GM23338 (cell line): ENCODE measurements at regions not wholly inside any gene's neighbourhood (a gene's known extent, or its start where the extent isn't known, plus 50 kb on each side); places are given as distances from the start of the nearest gene placed in this dataset.

ENCODE experiments used
- CREB1 ChIP-seq: fragments of 250-450 bp; sonication (Bioruptor Pico); IDR thresholded peaks from 2 replicates; pipeline ENCODE4 v1.5.0; 2020; ENCODE audit warnings: low read depth, mild to moderate bottlenecking, moderate library complexity
- EZH2 ChIP-seq: fragments of 200-600 bp; sonication (generic); IDR thresholded peaks from one replicate; pipeline ENCODE4 v1.8.0; 2017; ENCODE audit warnings: antibody characterized with exemption, mild to moderate bottlenecking, low read depth; ENCODE audit not compliant: unreplicated experiment
- EZH2phosphoT487 ChIP-seq: fragments of 200-600 bp; sonication (generic); IDR thresholded peaks from one replicate; pipeline ENCODE4 v1.8.1; 2018; ENCODE audit warnings: antibody characterized with exemption; ENCODE audit not compliant: unreplicated experiment
- JUNB ChIP-seq: IDR thresholded peaks from one replicate; pipeline ENCODE4 v1.6.1; 2016; ENCODE audit warnings: antibody characterized with exemption; ENCODE audit not compliant: unreplicated experiment
- NANOG ChIP-seq: IDR thresholded peaks from 2 replicates; pipeline ENCODE4 v1.6.1; 2016; ENCODE audit warnings: antibody characterized with exemption, borderline replicate concordance
- POLR2AphosphoS5 ChIP-seq: IDR thresholded peaks from 2 replicates; pipeline ENCODE4 v1.6.1; 2016; ENCODE audit warnings: antibody characterized with exemption, low read depth
- STAT1 ChIP-seq: IDR thresholded peaks from one replicate; pipeline ENCODE4 v1.6.1; 2016; ENCODE audit warnings: antibody characterized with exemption; ENCODE audit not compliant: unreplicated experiment
- ZNF114 ChIP-seq: fragments of 250-450 bp; sonication (Bioruptor Pico); IDR thresholded peaks from 2 replicates; pipeline ENCODE4 v1.5.0; 2020; ENCODE audit warnings: mild to moderate bottlenecking, moderate library complexity
- TF ChIP-seq, protein P1 (sequence below), 2 experiments: fragments of 200-600 bp in 1 of 2; sonication (generic) in 1 of 2; conservative IDR thresholded peaks; 2 replicates each; pipeline versions ENCODE4 v1.5.1 to v1.6.1; 2016 to 2017; ENCODE audit warnings: antibody characterized with exemption in 2 of 2, low read depth in 2 of 2, mild to moderate bottlenecking in 2 of 2, moderate library complexity in 1 of 2
- TF ChIP-seq, protein P2 (sequence below): IDR thresholded peaks from one replicate; pipeline ENCODE4 v1.6.1; 2018; ENCODE audit warnings: antibody characterized with exemption; ENCODE audit not compliant: unreplicated experiment
- TF ChIP-seq, protein P3 (sequence below): fragments of 250-450 bp; sonication (Bioruptor Pico); IDR thresholded peaks from 2 replicates; pipeline ENCODE4 v1.5.0; 2020; ENCODE audit warnings: mild to moderate bottlenecking, moderate library complexity

DNA sequence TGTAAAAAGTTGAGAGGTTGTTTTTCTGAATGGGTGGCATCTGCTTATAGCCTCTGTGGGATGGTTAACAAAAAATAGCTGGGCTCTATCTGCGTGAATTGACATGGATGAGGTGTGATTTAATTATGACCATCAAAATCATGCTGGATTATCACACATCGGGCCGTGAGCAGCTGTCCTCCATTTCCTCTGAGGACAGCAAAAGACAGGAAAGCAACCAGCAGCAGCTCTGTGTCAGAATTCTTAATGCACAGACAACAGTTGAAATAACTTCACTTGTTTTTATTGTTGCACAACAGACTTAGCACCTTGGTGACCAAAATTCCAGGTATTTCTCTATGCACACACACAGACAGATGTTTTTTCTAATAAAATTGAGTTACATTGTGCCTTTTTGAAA lies 54.5 kb upstream of the LAPTM5 start:
- TF ChIP-seq, protein P1, sequence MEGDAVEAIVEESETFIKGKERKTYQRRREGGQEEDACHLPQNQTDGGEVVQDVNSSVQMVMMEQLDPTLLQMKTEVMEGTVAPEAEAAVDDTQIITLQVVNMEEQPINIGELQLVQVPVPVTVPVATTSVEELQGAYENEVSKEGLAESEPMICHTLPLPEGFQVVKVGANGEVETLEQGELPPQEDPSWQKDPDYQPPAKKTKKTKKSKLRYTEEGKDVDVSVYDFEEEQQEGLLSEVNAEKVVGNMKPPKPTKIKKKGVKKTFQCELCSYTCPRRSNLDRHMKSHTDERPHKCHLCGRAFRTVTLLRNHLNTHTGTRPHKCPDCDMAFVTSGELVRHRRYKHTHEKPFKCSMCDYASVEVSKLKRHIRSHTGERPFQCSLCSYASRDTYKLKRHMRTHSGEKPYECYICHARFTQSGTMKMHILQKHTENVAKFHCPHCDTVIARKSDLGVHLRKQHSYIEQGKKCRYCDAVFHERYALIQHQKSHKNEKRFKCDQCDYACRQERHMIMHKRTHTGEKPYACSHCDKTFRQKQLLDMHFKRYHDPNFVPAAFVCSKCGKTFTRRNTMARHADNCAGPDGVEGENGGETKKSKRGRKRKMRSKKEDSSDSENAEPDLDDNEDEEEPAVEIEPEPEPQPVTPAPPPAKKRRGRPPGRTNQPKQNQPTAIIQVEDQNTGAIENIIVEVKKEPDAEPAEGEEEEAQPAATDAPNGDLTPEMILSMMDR (conservative IDR thresholded peaks at IDR 0.05; ENCODE audit: low read depth in 2 of 2), result no peak
- TF ChIP-seq, protein P2, sequence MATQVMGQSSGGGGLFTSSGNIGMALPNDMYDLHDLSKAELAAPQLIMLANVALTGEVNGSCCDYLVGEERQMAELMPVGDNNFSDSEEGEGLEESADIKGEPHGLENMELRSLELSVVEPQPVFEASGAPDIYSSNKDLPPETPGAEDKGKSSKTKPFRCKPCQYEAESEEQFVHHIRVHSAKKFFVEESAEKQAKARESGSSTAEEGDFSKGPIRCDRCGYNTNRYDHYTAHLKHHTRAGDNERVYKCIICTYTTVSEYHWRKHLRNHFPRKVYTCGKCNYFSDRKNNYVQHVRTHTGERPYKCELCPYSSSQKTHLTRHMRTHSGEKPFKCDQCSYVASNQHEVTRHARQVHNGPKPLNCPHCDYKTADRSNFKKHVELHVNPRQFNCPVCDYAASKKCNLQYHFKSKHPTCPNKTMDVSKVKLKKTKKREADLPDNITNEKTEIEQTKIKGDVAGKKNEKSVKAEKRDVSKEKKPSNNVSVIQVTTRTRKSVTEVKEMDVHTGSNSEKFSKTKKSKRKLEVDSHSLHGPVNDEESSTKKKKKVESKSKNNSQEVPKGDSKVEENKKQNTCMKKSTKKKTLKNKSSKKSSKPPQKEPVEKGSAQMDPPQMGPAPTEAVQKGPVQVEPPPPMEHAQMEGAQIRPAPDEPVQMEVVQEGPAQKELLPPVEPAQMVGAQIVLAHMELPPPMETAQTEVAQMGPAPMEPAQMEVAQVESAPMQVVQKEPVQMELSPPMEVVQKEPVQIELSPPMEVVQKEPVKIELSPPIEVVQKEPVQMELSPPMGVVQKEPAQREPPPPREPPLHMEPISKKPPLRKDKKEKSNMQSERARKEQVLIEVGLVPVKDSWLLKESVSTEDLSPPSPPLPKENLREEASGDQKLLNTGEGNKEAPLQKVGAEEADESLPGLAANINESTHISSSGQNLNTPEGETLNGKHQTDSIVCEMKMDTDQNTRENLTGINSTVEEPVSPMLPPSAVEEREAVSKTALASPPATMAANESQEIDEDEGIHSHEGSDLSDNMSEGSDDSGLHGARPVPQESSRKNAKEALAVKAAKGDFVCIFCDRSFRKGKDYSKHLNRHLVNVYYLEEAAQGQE, result no peak
- TF ChIP-seq EZH2, result no peak
- no peak for TF ChIP-seq ZNF114 (CRISPR knock-in tag)
- TF ChIP-seq EZH2phosphoT487, result no peak
- no peak for TF ChIP-seq STAT1
- TF ChIP-seq POLR2AphosphoS5, result no peak
- TF ChIP-seq, protein P3, sequence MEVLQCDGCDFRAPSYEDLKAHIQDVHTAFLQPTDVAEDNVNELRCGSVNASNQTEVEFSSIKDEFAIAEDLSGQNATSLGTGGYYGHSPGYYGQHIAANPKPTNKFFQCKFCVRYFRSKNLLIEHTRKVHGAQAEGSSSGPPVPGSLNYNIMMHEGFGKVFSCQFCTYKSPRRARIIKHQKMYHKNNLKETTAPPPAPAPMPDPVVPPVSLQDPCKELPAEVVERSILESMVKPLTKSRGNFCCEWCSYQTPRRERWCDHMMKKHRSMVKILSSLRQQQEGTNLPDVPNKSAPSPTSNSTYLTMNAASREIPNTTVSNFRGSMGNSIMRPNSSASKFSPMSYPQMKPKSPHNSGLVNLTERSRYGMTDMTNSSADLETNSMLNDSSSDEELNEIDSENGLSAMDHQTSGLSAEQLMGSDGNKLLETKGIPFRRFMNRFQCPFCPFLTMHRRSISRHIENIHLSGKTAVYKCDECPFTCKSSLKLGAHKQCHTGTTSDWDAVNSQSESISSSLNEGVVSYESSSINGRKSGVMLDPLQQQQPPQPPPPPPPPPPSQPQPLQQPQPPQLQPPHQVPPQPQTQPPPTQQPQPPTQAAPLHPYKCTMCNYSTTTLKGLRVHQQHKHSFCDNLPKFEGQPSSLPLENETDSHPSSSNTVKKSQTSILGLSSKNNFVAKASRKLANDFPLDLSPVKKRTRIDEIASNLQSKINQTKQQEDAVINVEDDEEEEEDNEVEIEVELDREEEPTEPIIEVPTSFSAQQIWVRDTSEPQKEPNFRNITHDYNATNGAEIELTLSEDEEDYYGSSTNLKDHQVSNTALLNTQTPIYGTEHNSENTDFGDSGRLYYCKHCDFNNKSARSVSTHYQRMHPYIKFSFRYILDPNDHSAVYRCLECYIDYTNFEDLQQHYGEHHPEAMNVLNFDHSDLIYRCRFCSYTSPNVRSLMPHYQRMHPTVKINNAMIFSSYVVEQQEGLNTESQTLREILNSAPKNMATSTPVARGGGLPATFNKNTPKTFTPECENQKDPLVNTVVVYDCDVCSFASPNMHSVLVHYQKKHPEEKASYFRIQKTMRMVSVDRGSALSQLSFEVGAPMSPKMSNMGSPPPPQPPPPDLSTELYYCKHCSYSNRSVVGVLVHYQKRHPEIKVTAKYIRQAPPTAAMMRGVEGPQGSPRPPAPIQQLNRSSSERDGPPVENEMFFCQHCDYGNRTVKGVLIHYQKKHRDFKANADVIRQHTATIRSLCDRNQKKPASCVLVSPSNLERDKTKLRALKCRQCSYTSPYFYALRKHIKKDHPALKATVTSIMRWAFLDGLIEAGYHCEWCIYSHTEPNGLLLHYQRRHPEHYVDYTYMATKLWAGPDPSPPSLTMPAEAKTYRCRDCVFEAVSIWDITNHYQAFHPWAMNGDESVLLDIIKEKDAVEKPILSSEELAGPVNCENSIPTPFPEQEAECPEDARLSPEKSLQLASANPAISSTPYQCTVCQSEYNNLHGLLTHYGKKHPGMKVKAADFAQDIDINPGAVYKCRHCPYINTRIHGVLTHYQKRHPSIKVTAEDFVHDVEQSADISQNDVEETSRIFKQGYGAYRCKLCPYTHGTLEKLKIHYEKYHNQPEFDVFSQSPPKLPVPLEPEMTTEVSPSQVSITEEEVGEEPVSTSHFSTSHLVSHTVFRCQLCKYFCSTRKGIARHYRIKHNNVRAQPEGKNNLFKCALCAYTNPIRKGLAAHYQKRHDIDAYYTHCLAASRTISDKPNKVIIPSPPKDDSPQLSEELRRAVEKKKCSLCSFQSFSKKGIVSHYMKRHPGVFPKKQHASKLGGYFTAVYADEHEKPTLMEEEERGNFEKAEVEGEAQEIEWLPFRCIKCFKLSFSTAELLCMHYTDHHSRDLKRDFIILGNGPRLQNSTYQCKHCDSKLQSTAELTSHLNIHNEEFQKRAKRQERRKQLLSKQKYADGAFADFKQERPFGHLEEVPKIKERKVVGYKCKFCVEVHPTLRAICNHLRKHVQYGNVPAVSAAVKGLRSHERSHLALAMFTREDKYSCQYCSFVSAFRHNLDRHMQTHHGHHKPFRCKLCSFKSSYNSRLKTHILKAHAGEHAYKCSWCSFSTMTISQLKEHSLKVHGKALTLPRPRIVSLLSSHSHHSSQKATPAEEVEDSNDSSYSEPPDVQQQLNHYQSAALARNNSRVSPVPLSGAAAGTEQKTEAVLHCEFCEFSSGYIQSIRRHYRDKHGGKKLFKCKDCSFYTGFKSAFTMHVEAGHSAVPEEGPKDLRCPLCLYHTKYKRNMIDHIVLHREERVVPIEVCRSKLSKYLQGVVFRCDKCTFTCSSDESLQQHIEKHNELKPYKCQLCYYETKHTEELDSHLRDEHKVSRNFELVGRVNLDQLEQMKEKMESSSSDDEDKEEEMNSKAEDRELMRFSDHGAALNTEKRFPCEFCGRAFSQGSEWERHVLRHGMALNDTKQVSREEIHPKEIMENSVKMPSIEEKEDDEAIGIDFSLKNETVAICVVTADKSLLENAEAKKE (CRISPR knock-in tag), result no peak
- TF ChIP-seq CREB1, result no peak
- TF ChIP-seq JUNB, result no peak
- no peak for TF ChIP-seq NANOG
